ENCODE measurements at regions not wholly inside any gene's neighbourhood (a gene's known extent, or its start where the extent isn't known, plus 50 kb on each side); places are given as distances from the start of the nearest gene placed in this dataset.

GRCh38 chr20:60540591-60540990 lies 582.4 kb downstream of the CDH26 start:
- H3K9me3 ChIP-seq (ENCODE audit: control insufficient read depth, insufficient read depth, low read length) = no peaks in the 10 kb centered on the region
- no peaks in the 10 kb centered on the region for H3K36me3 ChIP-seq (ENCODE audit: control insufficient read depth, insufficient read depth, low read length)
- H3K4me1 ChIP-seq (ENCODE audit: control insufficient read depth, insufficient read depth, low read length) = no peaks in the 10 kb centered on the region
- no peaks in the 10 kb centered on the region for H3K27me3 ChIP-seq (ENCODE audit: control insufficient read depth, insufficient read depth, low read length)
- WGBS (ENCODE audit: insufficient coverage, insufficient read length) = no CpG with 5 or more reads among the region's 3 CpGs
- DNase-seq (ENCODE audit: low read depth, low spot score) = no peak
- no peak overlapping the region for H3K4me3 ChIP-seq (ENCODE audit: low read length)
- no peak overlapping the region for H3K27ac ChIP-seq (ENCODE audit: low read length)

GRCh38 chr20:60541991-60542390 lies 583.8 kb downstream of the CDH26 start:
- Histone ChIP-seq H3K36me3 (ENCODE audit: control insufficient read depth, insufficient read depth, low read length) (no peaks in the 10 kb centered on the region), H3K27me3 (ENCODE audit: control insufficient read depth, insufficient read depth, low read length) (no peaks in the 10 kb centered on the region), H3K4me1 (ENCODE audit: control insufficient read depth, insufficient read depth, low read length) (no peaks in the 10 kb centered on the region), H3K9me3 (ENCODE audit: control insufficient read depth, insufficient read depth, low read length) (no peaks in the 10 kb centered on the region), H3K4me3 (ENCODE audit: low read length) (no peak overlapping the region), H3K27ac (ENCODE audit: low read length) (no peak overlapping the region)
- DNase-seq (ENCODE audit: low read depth, low spot score) = no peak
- no CpG with 5 or more reads among the region's 5 CpGs for WGBS (ENCODE audit: insufficient coverage, insufficient read length)

GRCh38 chr20:60543598-60543997 lies 585.4 kb downstream of the CDH26 start:
- Histone ChIP-seq H3K9me3 (ENCODE audit: control insufficient read depth, insufficient read depth, low read length) (no peaks in the 10 kb centered on the region), H3K4me3 (ENCODE audit: low read length) (no peak overlapping the region), H3K27ac (ENCODE audit: low read length) (no peak overlapping the region), H3K36me3 (ENCODE audit: control insufficient read depth, insufficient read depth, low read length) (no peaks in the 10 kb centered on the region), H3K27me3 (ENCODE audit: control insufficient read depth, insufficient read depth, low read length) (no peaks in the 10 kb centered on the region), H3K4me1 (ENCODE audit: control insufficient read depth, insufficient read depth, low read length) (no peaks in the 10 kb centered on the region)
- no peak for DNase-seq (ENCODE audit: low read depth, low spot score)
- WGBS (ENCODE audit: insufficient coverage, insufficient read length) = no CpG with 5 or more reads among the region's 3 CpGs

- no peak for DNase-seq (ENCODE audit: low read depth, low spot score)
- Histone ChIP-seq H3K36me3 (ENCODE audit: control insufficient read depth, insufficient read depth, low read length) (no peaks in the 10 kb centered on the region), H3K27ac (ENCODE audit: low read length) (no peak overlapping the region), H3K27me3 (ENCODE audit: control insufficient read depth, insufficient read depth, low read length) (no peaks in the 10 kb centered on the region), H3K4me1 (ENCODE audit: control insufficient read depth, insufficient read depth, low read length) (no peaks in the 10 kb centered on the region), H3K9me3 (ENCODE audit: control insufficient read depth, insufficient read depth, low read length) (no peaks in the 10 kb centered on the region), H3K4me3 (ENCODE audit: low read length) (no peak overlapping the region)
- WGBS (ENCODE audit: insufficient coverage, insufficient read length) = no CpG with 5 or more reads among the region's 5 CpGs
These were observed 594.9 kb downstream of the CDH26 start for GRCh38 chr20:60553095-60553494.

- WGBS (ENCODE audit: insufficient coverage, insufficient read length) = no CpG with 5 or more reads among the region's 3 CpGs
- H3K9me3 ChIP-seq (ENCODE audit: control insufficient read depth, insufficient read depth, low read length) = no peaks in the 10 kb centered on the region
- no peaks in the 10 kb centered on the region for H3K27me3 ChIP-seq (ENCODE audit: control insufficient read depth, insufficient read depth, low read length)
- no peaks in the 10 kb centered on the region for H3K36me3 ChIP-seq (ENCODE audit: control insufficient read depth, insufficient read depth, low read length)
- no peak overlapping the region for H3K4me3 ChIP-seq (ENCODE audit: low read length)
- no peak overlapping the region for H3K27ac ChIP-seq (ENCODE audit: low read length)
- no peaks in the 10 kb centered on the region for H3K4me1 ChIP-seq (ENCODE audit: control insufficient read depth, insufficient read depth, low read length)
- no peak for DNase-seq (ENCODE audit: low read depth, low spot score)
These were observed 600.3 kb downstream of the CDH26 start for GRCh38 chr20:60558486-60558885.

DNA sequence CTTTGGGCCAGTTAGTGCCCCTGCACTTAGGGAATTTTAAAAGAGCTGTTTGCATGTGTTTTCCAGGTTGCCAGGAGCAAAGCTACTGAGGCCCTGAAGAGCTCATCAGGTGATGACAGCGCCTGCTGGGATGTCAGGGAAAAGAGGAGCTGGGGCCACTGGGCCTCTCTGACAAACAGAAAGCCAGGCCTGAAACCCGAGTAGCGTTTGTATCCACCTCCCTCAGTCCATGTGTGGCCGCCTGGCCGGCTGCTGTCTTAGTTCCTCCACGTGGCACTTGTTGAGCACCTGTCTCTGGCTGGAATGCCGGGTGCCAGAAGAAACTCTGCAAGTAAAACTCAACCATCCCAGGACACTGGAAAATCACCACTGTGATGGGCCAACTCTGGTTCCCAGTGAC lies 601.2 kb downstream of the CDH26 start:
- no peak for DNase-seq (ENCODE audit: low read depth, low spot score)
- Histone ChIP-seq H3K4me3 (ENCODE audit: low read length) (no peak overlapping the region), H3K27ac (ENCODE audit: low read length) (no peak overlapping the region), H3K9me3 (ENCODE audit: control insufficient read depth, insufficient read depth, low read length) (no peaks in the 10 kb centered on the region), H3K27me3 (ENCODE audit: control insufficient read depth, insufficient read depth, low read length) (no peaks in the 10 kb centered on the region), H3K36me3 (ENCODE audit: control insufficient read depth, insufficient read depth, low read length) (no peaks in the 10 kb centered on the region), H3K4me1 (ENCODE audit: control insufficient read depth, insufficient read depth, low read length) (no peaks in the 10 kb centered on the region)
- no CpG with 5 or more reads among the region's 7 CpGs for WGBS (ENCODE audit: insufficient coverage, insufficient read length)

DNA sequence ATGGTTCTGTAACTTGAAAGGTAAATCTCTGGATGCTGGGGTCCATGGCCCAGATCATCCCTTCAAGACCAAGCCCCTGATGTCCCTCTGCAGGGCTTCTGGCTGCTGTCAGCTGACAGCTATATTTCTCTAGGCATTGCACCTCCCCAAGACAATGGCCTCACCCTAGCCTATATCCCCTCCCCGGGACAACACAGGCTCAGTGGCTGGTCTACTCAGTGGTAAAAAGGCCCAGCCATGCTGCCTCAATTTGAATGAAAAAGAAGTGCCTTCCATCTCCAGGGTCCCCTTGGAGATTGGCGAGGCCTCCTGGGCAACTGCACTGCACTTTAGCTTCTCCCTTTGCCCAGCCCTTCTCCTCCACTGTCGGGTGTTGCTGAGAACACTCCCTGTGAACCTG lies 602.8 kb downstream of the CDH26 start:
- Histone ChIP-seq H3K4me3 (ENCODE audit: low read length) (no peak overlapping the region), H3K9me3 (ENCODE audit: control insufficient read depth, insufficient read depth, low read length) (no peaks in the 10 kb centered on the region), H3K27ac (ENCODE audit: low read length) (no peak overlapping the region), H3K36me3 (ENCODE audit: control insufficient read depth, insufficient read depth, low read length) (no peaks in the 10 kb centered on the region), H3K4me1 (ENCODE audit: control insufficient read depth, insufficient read depth, low read length) (no peaks in the 10 kb centered on the region), H3K27me3 (ENCODE audit: control insufficient read depth, insufficient read depth, low read length) (no peaks in the 10 kb centered on the region)
- DNase-seq (ENCODE audit: low read depth, low spot score) = no peak
- no CpG with 5 or more reads among the region's 3 CpGs for WGBS (ENCODE audit: insufficient coverage, insufficient read length)

- H3K27ac ChIP-seq (ENCODE audit: low read length) = no peak overlapping the region
- H3K27me3 ChIP-seq (ENCODE audit: control insufficient read depth, insufficient read depth, low read length) = no peaks in the 10 kb centered on the region
- no peaks in the 10 kb centered on the region for H3K36me3 ChIP-seq (ENCODE audit: control insufficient read depth, insufficient read depth, low read length)
- H3K4me1 ChIP-seq (ENCODE audit: control insufficient read depth, insufficient read depth, low read length) = no peaks in the 10 kb centered on the region
- DNase-seq (ENCODE audit: low read depth, low spot score) = no peak
- WGBS (ENCODE audit: insufficient coverage, insufficient read length) = no CpG with 5 or more reads among the region's 4 CpGs
- H3K9me3 ChIP-seq (ENCODE audit: control insufficient read depth, insufficient read depth, low read length) = no peaks in the 10 kb centered on the region
- H3K4me3 ChIP-seq (ENCODE audit: low read length) = no peak overlapping the region
These were observed 606.9 kb downstream of the CDH26 start for GRCh38 chr20:60565083-60565482.

DNA sequence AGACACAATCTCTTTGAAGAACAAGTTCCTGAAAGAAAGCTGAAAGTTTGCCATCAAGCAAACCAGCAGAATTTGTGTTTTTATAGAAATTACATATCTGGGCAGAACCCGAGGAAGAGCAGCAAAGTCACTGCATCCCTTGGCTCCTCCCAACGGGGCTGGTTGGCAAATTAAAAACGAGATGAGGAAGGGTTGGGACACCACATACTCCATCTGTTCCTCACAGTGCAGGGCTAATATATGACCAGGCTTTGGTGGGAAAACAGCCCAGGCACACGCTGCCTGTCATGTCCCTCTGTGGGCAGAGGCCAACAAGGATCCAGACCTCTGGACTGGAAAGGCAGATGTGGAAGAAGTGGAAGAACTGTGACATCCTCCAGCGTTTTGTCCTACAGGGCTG lies 607.3 kb downstream of the CDH26 start:
- no CpG with 5 or more reads among the region's 5 CpGs for WGBS (ENCODE audit: insufficient coverage, insufficient read length)
- DNase-seq (ENCODE audit: low read depth, low spot score) = no peak
- Histone ChIP-seq H3K36me3 (ENCODE audit: control insufficient read depth, insufficient read depth, low read length) (no peaks in the 10 kb centered on the region), H3K27me3 (ENCODE audit: control insufficient read depth, insufficient read depth, low read length) (no peaks in the 10 kb centered on the region), H3K27ac (ENCODE audit: low read length) (no peak overlapping the region), H3K4me1 (ENCODE audit: control insufficient read depth, insufficient read depth, low read length) (no peaks in the 10 kb centered on the region), H3K4me3 (ENCODE audit: low read length) (no peak overlapping the region), H3K9me3 (ENCODE audit: control insufficient read depth, insufficient read depth, low read length) (no peaks in the 10 kb centered on the region)

GRCh38 chr20:60569116-60569515 lies 610.9 kb downstream of the CDH26 start:
- Histone ChIP-seq H3K27ac (ENCODE audit: low read length) (no peak overlapping the region), H3K27me3 (ENCODE audit: control insufficient read depth, insufficient read depth, low read length) (no peaks in the 10 kb centered on the region), H3K36me3 (ENCODE audit: control insufficient read depth, insufficient read depth, low read length) (no peaks in the 10 kb centered on the region), H3K9me3 (ENCODE audit: control insufficient read depth, insufficient read depth, low read length) (no peaks in the 10 kb centered on the region), H3K4me1 (ENCODE audit: control insufficient read depth, insufficient read depth, low read length) (no peaks in the 10 kb centered on the region), H3K4me3 (ENCODE audit: low read length) (no peak overlapping the region)
- DNase-seq (ENCODE audit: low read depth, low spot score) = no peak
- WGBS (ENCODE audit: insufficient coverage, insufficient read length) = no CpG with 5 or more reads among the region's 6 CpGs

DNA sequence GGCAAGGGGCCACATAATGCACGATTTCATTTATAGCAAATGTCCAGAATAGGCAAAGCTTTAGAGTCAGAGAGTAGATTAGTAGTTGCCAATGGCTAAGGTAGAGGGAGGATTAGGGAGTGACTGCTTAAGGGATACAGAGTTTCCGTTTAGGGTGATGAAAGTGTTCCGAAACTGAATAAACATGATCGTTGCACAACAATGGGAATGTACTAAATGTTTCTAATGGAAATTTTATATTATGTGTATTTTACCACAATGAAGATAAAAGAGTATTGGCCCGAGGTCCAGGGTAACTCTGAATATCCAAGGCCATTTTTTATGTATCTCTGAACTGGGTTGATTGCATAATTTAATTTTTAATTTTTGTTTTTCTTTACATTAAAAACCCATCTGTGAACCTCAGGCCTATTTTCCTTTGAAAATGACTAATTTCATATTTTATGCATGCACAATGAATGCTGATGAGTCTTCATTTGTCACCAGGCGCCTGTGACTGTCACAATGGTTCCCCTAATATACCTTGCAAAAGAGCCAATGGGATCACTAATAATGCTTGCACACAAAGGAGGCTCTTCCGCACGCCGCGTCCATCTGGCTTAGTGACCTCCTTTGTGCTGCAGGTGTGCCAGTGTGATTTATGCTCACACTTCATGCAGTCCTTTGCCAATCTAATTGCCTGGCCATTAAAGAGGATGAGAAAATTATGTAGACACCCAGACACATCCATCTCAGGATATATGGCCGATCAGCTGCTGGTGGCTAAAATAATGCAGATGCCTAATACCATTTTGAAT lies 612.5 kb downstream of the CDH26 start:
- DNase-seq (ENCODE audit: low read depth, low spot score) = no peak
- Histone ChIP-seq H3K27ac (ENCODE audit: low read length) (no peak overlapping the region), H3K4me1 (ENCODE audit: control insufficient read depth, insufficient read depth, low read length) (no peaks in the 10 kb centered on the region), H3K36me3 (ENCODE audit: control insufficient read depth, insufficient read depth, low read length) (no peaks in the 10 kb centered on the region), H3K27me3 (ENCODE audit: control insufficient read depth, insufficient read depth, low read length) (no peaks in the 10 kb centered on the region), H3K4me3 (ENCODE audit: low read length) (no peak overlapping the region), H3K9me3 (ENCODE audit: control insufficient read depth, insufficient read depth, low read length) (no peaks in the 10 kb centered on the region)
- no CpG with 5 or more reads among the region's 11 CpGs for WGBS (ENCODE audit: insufficient coverage, insufficient read length)
